NCI-H510A treated with DMSO at 0.1 percent for 48 hours (cell line): ENCODE measurements at regions not wholly inside any gene's neighbourhood (a gene's known extent, or its start where the extent isn't known, plus 50 kb on each side); places are given as distances from the start of the nearest gene placed in this dataset.

ENCODE experiments used
- DNase-seq: peaks from one replicate; lab custom pipeline; 2025; lab: John Stamatoyannopoulos, UW

DNA sequence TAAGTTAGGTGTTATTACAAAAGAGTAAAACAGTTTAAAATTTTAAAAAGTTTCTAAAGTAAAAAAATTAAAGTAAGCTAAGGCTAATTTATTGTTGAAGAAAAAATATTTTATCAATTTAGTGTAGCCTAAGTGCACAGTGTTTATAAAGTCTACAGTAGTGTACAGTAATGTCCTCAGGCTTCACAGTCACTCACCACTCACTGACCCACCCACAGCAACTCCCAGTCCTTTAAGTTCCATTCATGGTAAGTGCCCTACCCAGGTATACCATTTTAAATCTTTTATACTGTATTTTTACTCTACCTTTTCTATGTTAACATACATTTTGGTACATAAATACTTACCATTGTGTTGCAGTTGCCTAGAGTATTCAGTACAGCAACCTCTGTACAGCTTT, 120.3 kb upstream of the DKK2 start:
- no peak for DNase-seq

- no peak for DNase-seq
Observed at GRCh38 chr4:107155366-107155765, 119.3 kb upstream of the DKK2 start.

- DNase-seq, result no peak
Observed at GRCh38 chr4:107153956-107154355, 117.8 kb upstream of the DKK2 start.

GRCh38 chr4:107153228-107153627, 117.1 kb upstream of the DKK2 start:
- DNase-seq, result no peak

DNA sequence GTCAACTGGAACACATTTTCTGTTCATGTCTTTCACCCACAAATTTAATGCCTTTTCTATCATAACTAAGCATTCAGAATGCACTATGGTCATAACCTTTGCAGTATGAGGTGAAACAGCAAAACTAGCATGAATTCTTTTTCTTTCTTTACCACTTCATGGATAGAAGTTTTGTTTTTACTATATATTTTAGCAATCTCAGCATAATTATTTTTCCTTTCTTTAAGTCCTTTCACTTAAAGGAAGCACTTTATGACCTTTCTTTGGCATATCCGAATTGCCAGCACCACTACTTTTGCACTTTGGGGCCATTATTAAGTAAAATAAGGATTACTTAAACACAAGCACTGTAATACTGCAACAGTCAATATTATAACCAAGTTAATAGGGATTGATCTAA, 115.1 kb upstream of the DKK2 start:
- no peak for DNase-seq

DNA sequence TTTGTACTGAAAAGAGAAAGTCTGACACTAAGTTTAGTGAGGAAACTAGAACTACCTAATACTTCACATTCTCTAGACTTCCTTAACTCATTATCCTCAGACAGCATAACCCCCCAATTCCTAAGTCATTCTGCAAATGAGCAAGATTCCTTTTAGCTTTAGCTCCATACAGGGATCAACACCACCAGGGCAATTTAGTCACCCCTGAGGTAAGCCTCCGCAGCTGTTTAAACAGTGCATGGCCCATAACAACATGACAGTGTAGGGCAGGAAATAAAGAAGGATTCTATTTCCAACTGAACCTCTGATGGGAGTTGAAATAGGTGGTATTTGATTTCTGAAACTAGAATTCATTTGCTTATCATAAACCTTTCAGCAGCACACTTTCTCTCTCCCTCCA, 112.8 kb upstream of the DKK2 start:
- DNase-seq, result peak; percentile 6

GRCh38 chr4:107147873-107148272, 111.8 kb upstream of the DKK2 start:
- DNase-seq, result no peak

GRCh38 chr4:107138433-107138832, 102.3 kb upstream of the DKK2 start:
- DNase-seq, result no peak

DNA sequence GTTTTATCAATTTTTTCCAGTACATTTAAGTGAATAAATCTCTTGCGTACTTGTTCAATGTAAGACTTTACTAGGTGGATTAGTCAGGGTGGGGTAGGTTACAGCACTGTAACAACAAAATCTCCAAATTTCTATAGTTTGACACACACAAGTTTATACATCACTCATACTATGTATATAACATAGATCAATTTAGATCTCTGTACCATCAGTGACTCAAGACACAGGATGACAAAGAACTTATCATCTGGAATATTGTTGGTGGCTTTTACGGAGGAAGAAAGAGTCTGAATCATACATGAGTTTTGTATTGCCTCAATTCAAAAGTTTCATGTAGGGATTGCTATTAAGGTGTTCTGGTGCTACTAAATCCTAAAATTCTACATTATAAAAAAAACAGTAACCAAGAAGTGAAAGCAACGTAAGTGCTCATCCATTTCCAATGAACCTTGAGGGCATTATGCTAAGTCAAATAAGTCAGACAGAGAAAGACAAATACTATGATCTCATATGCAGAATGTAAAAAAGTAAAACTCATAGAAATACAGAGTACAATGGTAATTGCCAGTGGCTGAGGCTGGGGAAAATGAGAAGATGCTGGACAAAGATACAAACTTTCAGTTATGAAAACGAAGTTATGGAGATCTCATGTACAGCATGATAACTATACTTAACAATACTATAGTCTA, 98.0 kb upstream of the DKK2 start:
- DNase-seq, result no peak

- no peak for DNase-seq
Observed at GRCh38 chr4:107131295-107131694, 95.2 kb upstream of the DKK2 start.

DNA sequence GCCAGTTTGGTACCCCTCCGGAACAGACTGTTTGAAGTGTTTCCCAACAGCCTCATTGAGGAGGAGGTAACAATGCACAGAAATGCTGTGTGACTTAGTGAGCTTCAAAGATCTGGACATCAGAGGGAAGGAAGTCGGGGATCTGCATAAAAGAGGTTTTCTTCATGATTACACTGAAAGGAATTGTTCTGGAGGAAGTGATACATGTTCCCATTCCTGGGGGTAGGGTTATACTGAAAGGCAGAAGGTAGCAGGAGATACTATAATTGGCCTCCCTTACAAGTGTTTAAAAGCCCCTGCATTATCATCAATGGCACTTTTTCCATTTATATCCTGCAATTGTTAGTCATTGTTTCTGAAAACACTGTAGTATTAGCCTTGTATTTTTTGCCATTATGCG, 94.0 kb upstream of the DKK2 start:
- DNase-seq, result no peak

GRCh38 chr4:107129611-107130010, 93.5 kb upstream of the DKK2 start:
- DNase-seq, result no peak

GRCh38 chr4:107129076-107129475, 93.0 kb upstream of the DKK2 start:
- no peak for DNase-seq

DNA sequence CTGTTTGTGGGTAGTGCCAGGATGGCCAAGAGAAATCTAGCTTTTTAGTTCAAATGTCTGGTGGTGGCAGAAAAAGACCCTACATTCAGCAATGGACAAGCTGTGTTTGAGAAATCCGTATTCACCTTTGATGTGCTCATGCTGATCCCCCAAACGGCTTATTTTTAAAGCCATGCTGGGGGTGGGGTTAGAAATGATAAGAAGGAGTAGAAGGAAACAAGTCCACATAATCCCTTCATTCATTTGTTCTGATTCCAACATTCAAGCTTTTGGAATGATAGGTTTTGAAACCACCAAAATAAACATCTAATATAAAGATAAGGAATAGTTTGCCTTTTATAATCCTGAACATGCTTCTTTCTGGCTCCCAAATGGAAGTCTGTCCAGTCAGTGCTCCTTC, 92.0 kb upstream of the DKK2 start:
- no peak for DNase-seq

GRCh38 chr4:107125496-107125895, 89.4 kb upstream of the DKK2 start:
- no peak for DNase-seq

- DNase-seq, result no peak
Observed at GRCh38 chr4:107122736-107123135, 86.6 kb upstream of the DKK2 start.

GRCh38 chr4:107120661-107121060, 84.5 kb upstream of the DKK2 start:
- DNase-seq, result no peak

GRCh38 chr4:107117726-107118125, 81.6 kb upstream of the DKK2 start:
- DNase-seq, result no peak

DNA sequence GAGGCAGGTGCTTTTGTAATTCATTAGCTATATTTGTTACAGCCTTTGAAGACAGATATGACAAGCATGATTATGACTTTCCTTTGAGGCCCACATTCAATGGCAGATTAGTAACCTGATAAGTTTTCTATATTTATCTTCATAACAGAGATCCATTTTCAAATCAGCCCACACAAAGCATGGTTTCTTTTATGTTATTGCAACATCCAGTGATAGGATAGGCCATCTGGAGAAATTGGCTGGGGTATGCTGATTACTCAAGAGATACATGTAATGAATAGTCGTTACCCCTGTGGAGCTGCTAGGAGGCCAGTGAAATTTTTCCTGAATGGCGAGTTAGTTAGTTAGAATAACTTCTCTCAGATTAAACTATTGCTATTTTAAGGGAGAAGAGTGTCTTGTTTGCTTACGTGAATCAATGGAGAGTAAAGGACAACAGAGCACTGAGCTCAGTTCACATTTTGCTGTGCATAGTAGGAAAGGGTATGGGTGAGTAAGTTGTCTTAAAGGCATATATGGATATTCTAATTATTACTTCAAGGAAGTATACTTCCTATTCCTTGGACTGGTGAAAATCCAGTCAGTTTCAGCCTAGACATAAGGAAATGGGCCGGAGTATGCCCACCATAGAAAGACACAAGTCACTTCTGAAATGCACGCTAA, 79.2 kb upstream of the DKK2 start:
- no peak for DNase-seq

- DNase-seq, result no peak
Observed at GRCh38 chr4:107114059-107114458, 77.9 kb upstream of the DKK2 start.

GRCh38 chr4:107098401-107098800, 62.3 kb upstream of the DKK2 start:
- no peak for DNase-seq

GRCh38 chr4:107094976-107095375, 58.9 kb upstream of the DKK2 start:
- no peak for DNase-seq

GRCh38 chr4:107094332-107094731, 58.2 kb upstream of the DKK2 start:
- no peak for DNase-seq
